GM21723 (cell line): ENCODE measurements at regions not wholly inside any gene's neighbourhood (a gene's known extent, or its start where the extent isn't known, plus 50 kb on each side); places are given as distances from the start of the nearest gene placed in this dataset.
"Not testable (repeated sequence)": the region's sequence is repeated elsewhere in the genome, so short reads cannot be mapped to it uniquely, and the experiment has no call there.

Experiments
- ATAC-seq: cut with Tn5 transposase; IDR thresholded peaks from one replicate; pipeline ENCODE4 v1.9.1; 2021; ENCODE audit warnings: mild to moderate bottlenecking, moderate library complexity; ENCODE audit not compliant: unreplicated experiment

DNA sequence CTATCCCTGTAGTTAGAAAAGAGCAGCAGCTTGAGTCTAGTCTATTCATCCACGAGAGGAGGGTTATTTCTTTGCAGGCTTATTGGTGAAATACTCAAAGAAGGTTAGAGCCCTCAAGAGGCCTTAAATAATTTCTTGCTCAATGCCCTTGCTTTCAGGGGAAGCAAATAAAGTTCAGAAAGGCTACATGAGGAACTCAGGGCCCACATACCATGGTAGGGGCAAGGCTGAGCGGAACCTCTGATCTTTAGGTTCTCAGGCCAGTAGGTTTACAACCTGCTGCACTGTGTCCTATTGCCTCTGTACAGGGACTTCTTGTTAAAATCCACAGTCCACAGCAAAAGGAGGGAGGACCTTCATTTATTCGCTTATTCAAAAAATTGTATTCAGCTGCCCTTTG, 101.7 kb downstream of the ADAMTS15 start:
- ATAC-seq, result no peak

DNA sequence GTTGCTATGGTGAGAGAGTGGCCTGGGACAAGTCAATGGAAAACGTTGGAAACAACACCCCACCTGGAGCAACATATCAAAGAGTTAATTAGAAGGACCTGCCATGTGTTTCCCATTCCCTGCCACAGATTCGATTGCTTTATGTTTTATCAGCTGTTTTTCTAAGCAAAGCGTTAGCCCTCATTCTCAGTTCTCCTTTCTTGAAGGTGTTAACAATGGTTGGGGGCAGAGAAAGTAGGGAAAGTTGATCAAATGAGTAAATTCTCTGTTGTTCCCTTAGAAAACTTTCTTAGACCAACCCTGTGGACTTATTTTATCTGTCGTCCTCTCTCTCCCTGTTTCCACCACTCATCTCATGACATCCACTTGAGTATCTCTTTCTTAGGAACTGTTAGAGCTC, 102.5 kb downstream of the ADAMTS15 start:
- no peak for ATAC-seq

DNA sequence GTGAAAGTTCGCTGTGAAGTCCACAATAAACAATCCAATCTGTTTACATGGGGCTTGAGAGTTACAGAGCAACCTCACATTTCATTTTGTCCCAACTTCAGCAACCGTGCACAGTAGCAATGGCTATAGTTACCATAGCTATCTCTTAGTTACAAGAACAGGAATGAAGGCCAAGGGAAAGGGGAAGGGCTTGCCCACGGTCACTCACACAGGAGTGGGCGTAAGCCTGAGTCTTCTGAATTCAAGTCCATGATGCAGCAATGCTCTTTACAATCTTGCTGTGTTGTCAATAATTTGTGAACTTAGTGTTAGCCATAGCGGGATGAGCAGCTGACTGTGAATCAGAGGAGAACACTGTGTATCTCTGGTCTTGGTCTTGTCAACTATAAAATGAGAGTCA, 102.9 kb downstream of the ADAMTS15 start:
- no peak for ATAC-seq

DNA sequence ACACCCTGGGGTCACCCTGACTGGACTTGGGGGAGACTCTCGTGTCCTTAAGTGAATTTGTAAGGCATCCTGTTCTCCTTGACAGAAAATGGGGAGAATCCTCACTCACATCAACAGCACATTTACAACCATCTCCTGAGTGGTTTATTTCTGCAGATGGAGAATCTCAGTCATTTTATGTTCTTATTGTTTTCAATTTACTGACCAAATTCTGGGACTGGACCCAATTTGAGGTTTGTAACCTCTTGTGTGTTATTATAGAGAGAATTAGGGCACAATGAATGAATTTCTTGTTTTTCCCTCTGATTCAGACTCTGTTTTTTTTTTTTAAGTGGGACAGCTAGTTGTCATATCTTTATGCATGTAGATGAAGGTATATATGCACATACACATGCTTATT, 104.9 kb downstream of the ADAMTS15 start:
- no peak for ATAC-seq

DNA sequence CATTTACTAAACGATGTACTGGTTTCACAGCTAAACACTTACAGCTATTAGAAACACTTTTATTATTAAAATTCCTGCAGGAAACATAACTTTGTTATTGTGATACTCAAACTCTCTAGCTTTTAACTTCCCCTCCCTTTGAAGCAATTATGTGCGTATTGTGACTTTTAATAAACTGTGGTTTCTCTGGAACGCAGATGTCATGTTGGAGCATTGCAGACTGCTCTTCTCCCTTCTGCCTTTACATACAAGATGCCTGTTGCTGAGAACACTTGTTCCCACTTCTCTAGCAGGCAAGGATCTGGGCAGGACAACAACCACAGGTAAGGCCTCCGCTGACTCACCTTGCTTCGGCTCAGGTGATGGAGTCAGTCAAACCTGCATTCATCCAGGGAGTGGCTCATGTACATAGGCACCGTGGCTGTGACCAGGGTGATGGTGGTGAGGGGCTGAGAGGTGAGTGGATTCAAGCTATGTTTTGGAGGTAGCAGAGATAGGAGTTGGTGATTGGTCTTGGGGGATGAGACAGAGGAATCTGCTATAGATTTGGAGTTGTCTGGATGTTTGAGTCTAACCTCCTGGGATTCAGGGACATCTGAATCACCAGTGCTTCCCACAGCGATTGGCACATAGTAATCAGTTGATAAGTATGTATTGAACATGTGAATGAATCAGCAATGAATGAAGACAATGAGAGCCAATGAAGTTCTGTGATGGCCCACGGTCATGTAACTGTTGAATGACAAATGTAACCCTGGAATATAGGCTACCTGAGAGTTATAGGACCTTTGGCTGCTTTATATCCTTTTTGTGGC, 106.0 kb downstream of the ADAMTS15 start:
- no peak for ATAC-seq

DNA sequence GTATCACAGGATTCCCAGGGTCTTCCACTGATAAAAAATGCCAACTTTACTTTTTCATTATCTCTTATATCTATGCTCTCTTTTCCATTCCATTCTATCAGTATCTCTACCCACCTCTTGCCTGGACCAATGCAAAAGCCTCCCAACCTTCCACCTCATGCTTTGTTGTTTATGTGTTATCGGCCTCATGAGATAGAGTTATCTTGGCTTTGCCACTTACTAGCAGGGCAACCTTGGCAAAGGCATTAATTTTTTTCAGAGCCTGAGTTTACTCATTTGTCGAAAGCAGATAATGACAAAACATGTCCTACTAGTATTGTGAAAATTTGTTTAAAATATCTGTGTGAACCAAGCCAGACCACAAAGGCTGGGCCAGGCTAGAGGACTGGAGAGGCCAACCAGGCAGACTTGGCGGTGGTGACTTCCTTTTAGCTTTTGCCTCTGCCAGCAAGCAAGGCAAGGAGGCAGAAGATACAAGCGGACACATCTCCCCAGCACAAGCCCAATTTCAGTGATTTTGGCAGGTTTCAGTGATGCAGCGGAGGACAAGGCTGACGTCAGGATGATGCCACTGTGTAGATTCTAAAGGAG, 106.9 kb downstream of the ADAMTS15 start:
- ATAC-seq, result no peak

DNA sequence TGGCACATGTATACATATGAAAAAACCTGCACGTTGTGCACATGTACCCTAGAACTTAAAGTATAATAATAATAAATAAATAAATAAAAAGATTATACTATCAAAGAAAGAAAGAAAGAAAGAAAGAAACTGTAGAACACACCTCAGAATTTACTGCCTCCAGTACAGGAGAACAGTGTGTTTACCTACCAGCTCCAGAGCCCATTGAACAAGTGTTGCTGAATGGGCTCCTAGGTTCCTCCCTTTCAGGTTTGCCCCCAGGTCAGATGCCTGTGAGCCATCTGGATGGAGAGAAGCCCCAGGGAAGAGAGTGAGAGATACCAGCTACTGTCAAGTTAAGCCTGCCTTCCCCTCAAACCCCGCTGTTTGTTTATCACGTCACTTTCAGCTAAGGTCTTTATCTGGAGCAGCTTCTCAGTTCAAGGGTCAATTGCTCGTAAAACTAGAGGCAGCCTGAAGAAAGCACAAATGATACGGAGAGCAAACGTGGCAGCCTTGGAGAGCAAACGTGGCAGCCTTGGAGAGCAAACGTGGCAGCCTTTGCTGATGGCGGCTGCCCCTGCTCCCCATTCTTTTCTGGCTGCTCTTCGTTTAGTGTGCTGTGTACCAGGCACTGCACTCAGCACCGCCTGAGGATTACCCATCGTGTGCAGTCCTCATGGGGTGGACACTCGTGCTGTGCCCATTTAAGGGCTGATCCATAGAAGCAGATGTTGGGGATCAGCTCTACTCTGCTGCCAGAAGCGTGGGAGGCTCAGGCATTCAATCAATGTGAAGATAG, 111.7 kb downstream of the ADAMTS15 start:
- no peak for ATAC-seq

DNA sequence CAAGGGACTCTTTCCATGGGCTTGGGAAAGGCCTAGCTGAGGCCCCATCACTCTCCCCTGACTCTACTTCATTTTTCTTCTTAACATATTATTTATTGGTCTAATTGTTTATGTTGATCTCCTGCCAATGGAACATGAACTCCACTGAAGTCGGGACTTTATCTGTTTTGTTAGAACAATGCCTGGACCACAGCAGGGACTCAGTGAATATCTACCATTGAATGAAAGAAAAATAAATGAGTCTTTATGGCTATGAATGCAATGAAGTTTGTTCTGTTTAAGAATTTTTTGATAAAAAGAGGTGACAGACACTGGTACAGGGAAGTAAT, 112.3 kb downstream of the ADAMTS15 start:
- ATAC-seq, result no peak

DNA sequence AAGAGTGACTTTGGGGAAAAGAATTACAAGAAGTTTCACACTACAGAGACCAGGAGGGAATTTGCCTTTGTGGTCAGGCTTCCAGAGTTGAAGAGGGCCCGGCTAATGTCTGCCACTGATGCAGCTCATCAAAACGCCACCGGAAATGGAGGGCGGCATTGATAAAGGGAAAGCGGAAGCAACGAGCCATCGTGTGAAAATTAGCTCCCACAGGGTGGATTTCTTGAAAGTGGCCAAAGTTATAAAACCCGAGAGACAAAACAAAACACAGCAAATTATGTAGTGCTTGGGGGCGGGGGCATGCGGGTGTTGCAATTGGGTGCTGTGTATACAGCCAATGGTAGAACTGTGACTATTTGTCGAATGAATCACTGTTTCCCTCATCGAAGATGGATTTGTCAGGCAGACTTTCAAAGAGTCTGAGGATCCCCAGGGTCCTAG, 113.0 kb downstream of the ADAMTS15 start:
- no peak for ATAC-seq

DNA sequence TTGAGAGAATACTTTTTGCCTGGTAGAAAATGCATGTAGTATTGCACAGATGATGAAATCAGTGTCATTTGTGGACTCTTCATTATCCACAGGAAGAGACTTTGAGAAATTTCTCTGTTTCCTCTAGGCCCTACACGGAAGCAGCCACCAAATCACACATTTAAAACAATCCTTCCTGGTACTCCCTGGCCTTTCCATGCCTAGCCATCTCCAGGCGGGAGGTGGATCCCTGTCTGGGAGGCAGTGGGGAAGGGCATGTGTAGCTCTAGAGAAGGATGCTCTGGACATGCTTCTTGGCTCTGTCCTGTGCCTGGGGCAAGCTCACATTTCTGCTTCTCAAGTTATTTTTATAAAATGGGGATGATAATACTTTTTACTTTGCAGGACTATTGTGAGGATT, 114.1 kb downstream of the ADAMTS15 start:
- ATAC-seq, result no peak

DNA sequence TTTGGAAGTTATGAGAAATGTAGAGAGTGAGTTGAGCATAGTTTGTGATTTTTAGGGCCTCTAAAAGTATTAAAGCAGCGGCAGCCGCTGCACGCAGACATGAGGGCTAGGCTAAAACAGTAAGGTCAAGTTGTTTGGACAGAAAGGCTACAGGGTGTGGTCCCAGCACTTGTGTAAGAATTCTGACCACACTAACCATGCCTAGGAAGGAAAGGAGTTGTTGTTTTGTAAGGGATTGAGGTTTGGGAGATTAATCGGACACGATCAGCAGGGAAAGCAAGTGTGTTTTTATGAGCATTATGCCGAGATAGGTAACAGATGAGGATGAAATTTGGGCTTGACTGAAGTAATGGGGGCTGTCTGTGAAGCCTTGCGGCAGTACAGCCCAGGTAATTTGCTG, 117.9 kb downstream of the ADAMTS15 start:
- ATAC-seq, result not testable (repeated sequence)

DNA sequence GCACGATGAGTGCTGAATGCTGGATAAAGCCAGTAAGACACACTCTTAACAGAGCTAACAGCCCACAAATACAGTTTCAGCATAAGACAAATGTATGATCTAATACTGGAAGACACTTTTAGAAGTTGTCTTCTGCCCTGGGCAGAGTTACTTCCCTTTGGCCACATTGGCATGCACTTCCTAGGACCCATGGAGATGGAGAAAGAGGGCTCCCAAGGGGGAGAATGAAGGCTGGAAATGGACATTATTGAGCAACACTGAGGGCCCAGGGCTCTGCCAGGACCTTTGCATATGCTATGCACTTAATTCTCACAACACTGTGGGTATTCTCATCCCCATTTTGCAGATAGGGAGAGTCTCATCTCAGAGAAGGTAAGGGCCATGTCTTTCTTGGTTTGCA, 123.1 kb downstream of the ADAMTS15 start:
- no peak for ATAC-seq

DNA sequence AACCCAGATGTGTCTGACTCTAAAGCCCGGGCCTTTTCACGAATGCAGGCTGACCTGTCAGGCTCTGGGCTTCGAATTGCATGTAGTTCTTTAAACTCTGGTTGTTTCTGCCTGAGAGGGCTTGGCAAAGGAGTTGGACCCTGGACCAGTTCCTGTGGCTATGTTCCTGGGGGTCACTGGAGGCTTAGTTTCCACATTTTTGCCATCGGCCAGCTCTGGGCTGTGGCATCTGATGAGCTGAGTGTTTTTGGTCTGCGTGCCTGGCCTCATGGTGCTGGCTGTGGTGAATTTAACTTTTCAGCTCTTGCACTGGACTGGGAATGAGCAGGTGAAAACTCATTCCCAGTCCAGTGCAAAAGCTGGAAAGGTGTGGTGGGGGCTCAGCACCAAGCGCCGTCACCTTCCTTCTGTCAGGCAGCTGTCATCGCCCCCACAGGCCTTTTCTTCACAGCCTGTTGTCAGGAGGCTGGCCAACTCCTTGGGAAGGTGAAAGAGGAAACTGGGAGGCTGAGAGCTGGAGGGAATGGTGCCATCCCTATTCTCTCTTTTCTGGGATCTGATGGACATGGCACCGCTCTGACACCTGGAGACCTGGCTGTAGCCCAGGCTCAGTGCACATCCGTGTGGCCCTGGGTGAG, 123.6 kb downstream of the ADAMTS15 start:
- ATAC-seq, result no peak

DNA sequence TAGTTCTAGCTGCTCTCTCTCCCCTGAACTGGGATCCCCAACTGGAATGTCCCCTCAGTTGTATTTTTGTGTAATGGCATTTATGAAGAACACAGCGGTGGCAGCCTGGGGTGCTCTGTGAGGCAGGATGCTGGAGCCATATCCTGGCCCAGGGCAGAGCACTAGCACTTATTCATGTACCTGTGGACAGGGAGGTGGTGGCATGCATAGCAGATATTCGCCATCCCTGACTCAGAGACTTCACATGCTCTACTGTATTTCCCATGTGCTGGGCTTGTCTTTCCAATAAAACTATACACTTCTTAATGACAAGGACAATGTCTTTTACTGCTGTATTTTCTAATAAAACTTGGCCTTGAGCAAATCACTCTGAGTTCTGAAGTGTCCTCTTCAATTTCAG, 125.3 kb downstream of the ADAMTS15 start:
- ATAC-seq, result no peak

DNA sequence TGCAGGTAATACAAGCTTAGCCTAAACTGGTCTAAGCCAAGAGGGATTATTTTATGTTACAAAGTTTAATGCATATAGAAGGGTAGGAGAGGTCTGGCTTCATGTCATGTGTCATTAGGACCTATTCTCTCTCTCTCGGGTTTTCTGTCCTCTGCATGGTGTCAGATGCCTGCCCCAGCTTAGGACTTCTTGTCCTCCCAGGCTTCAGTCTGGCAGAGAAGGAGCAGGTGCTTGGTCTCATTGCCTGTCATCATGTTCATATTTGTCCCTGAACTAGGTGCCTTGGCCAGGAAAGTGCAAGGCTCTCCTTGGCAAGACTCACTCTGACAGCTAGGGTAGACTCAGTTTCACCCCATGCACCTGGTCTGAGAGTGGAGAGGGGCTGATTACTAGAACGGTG, 126.3 kb downstream of the ADAMTS15 start:
- ATAC-seq, result no peak

DNA sequence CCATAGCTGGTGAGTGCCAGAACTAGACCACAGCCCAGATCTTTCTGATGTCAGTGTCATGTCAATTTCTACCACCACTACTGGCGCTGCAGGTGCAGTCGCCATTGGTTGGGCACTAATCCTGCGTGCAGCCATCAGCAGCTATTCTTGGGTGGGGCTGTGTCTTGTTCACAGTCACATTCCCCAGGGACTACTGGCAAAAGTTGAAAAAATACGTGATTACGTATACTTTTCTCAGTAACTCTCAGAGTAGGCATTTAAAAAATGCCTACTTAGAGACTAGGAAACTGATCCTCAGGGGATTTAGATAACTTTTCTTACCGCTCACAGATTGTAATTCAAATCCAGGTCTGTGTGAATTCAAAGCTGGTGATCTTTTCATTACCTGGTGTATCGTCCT, 127.7 kb downstream of the ADAMTS15 start:
- no peak for ATAC-seq

DNA sequence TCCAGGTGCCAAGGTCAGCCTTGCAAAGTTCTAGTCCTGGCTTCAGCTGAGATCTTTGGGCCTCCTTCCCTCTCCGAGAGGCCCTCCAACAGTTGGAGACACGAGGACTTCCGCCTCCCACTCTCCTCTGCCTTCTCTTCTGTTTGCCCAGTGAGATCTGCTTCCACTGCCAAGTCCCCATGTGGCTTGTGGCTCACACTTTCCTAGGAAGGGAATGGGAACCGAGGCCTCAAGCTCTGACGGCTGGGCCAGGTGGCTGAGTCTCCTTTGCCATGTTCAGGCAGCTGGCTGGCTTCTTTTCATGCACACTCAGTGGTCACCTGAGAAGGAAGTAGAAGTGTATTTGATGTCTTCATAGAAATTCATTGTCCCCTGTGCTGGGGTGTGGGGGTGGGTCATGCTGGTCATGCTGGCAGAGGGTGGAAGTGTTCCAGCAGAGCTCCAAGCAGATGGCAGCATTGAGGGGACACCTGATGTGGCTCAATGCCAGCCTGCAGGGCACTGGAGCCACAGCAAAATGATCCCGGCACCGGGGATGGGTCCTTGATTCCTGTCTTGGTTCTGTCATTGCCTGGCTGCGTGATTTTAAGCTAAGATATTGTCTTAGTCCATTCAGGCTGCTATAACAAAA, 130.4 kb downstream of the ADAMTS15 start:
- ATAC-seq, result no peak

DNA sequence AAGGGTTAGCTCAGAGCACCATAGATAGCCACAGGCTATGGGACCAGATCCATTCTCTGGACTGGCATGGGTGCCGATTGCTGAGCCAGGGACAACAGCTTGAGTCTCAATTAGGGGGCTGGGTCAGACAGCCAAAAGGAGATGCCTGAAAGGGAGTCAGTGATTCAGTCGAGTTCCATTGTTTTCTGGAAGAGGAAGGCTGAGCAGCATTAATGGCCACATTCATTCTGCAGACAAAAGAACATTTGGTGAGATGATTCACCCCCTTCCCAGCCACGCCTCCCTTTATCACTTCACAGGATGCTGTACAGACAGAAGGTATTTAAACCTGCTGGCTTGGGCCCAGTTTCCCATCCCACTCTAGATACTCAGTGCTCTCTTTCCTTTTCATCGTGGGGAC, 131.9 kb downstream of the ADAMTS15 start:
- no peak for ATAC-seq

DNA sequence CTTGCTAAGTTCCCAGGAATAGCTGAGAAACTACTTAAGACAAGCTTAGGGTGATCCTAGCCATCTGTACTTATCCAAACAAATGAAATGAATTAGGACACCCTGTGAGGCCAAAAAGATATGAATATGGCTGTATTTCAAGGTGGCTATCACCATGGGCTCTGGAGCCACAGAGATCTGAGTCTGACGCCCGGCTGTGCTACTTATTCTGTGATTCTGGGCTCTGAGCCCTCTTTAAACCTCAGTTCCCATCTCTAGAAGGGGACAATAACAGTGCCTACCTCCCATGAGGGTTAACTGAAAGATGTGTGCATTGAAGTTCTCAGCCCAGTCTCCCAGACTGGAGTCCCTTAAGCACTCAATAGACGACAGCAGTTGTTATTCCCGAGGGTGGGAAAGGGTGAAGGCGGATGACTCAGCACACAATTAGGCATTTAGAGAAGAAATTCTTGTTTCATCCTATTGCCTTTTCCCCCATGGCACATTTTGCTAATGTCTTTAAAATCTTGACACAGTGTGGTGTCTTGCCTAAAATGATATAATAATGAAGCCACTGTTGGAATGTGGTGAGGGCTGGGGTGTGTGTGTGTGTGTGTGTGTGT, 132.5 kb downstream of the ADAMTS15 start:
- ATAC-seq, result no peak

DNA sequence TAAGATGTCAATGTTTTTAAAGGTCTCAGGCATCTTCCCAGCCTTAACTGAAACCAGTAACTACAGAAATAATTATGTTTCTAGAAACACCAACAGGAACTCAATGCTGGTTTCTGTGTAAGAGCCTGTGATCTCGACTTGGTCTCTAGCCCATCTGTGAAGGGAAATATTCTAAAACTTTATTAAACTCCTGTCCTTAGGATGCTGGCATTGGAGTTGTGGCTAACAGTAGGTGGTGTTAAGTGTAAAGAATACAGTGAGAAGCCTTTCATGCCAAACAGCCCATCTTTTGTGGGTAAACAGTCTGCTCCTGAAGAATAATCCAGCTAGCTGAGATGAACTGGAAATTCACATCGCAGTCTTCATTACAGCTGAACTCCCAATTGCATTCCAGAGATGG, 133.2 kb downstream of the ADAMTS15 start:
- no peak for ATAC-seq

DNA sequence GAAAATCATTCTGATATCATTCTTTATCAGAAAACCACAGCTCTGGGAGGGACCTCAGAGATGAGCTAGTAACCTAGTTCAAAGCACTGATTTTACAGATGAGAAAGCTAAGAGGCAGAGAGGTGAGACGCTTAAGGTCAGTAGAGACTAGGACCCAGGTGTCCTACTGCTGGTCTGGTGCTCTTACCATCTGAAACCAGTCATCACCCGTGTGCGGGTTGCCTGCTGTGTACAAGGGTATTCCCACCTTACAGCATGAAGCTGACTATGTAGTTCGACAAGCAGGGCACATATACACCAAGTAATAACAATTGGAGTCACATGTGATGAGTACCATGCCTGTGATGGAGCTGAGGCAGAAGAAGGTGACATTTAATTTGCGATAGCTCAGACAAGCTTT, 133.7 kb downstream of the ADAMTS15 start:
- ATAC-seq, result no peak
